Lung (tissue), 11 donors: ENCODE measurements at regions not wholly inside any gene's neighbourhood (a gene's known extent, or its start where the extent isn't known, plus 50 kb on each side); places are given as distances from the start of the nearest gene placed in this dataset.

Source experiments
- ATAC-seq: fragments of 200-7000 bp; cut with Tn5 transposase; one replicate; pipeline ENCODE4 v1.9.1; 2020; ENCODE audit warnings: moderate number of reproducible peaks; ENCODE audit not compliant: insufficient read depth, low FRiP score
- DNase-seq, 3 donors: peaks; one replicate each; pipeline ENCODE4 v3.0.0-alpha.2; 2013 to 2017
- H3K27ac ChIP-seq, 2 donors: one replicate each; pipeline ENCODE4 v1.5.1; 2013; ENCODE audit warnings: mild to moderate bottlenecking in 2 of 2, moderate library complexity in 2 of 2, control low read depth in 1 of 2, inconsistent platforms in 1 of 2, low read depth in 1 of 2, low read length in 1 of 2
- H3K27me3 ChIP-seq, 3 donors: one replicate each; pipeline ENCODE4 v1.5.1; 2013; ENCODE audit warnings: low read length in 2 of 3; ENCODE audit not compliant: control insufficient read depth in 3 of 3, insufficient read depth in 3 of 3
- H3K36me3 ChIP-seq, 4 donors: one replicate each; pipeline ENCODE4 v1.5.1; 2013; ENCODE audit warnings: low read length in 4 of 4, mild to moderate bottlenecking in 1 of 4, moderate library complexity in 1 of 4; ENCODE audit not compliant: control insufficient read depth in 4 of 4, insufficient read depth in 4 of 4
- H3K4me1 ChIP-seq, 5 donors: one replicate each; pipeline ENCODE4 v1.5.1; 2013; ENCODE audit warnings: low read length in 5 of 5, mild to moderate bottlenecking in 2 of 5, moderate library complexity in 1 of 5; ENCODE audit not compliant: control insufficient read depth in 5 of 5, insufficient read depth in 5 of 5
- H3K4me3 ChIP-seq: one replicate; pipeline ENCODE4 v1.5.1; 2013; ENCODE audit warnings: mild to moderate bottlenecking, control low read depth, moderate library complexity
- H3K9ac ChIP-seq, 2 donors: one replicate each; pipeline ENCODE4 v1.5.1; 2013; ENCODE audit warnings: low read length in 2 of 2, control low read depth in 1 of 2; ENCODE audit not compliant: insufficient read depth in 1 of 2
- H3K9me3 ChIP-seq, 4 donors: one replicate each; pipeline ENCODE4 v1.5.1; 2013; ENCODE audit warnings: low read length in 3 of 4, mild to moderate bottlenecking in 1 of 4, moderate library complexity in 1 of 4; ENCODE audit not compliant: control insufficient read depth in 4 of 4, insufficient read depth in 3 of 4
- CTCF ChIP-seq: IDR thresholded peaks from 2 replicates; pipeline ENCODE4 v1.5.1; 2012; ENCODE audit warnings: mild to moderate bottlenecking; ENCODE audit errors: control extremely low read depth, extremely low read depth
- WGBS, 2 donors: extraction: QIAGEN DNeasy Blood & Tissue Kit; methylation state at CpG; one replicate each; pipeline ENCODE4 v1.1.7; 2013; 5-methylcytosine and 5-hydroxymethylcytosine counted together
- donor health status: control.
- donor health status: control.
- donor health status: Bipolar disorder and iron deficiency.
- donor health status: healthy.
- donor health status: DM: yes; HTN: yes; CAD: no.

- Histone ChIP-seq H3K27me3 (no peaks in the 10 kb centered on the region), H3K9me3 (no peaks in the 10 kb centered on the region), H3K9ac (no peak overlapping the region), H3K4me3 (no peak overlapping the region), H3K4me1 (peaks cover 0 to 9% (median 0%) of the 10 kb centered on the region in 5 donors), H3K36me3 (no peaks in the 10 kb centered on the region), H3K27ac (no peak overlapping the region)
- no peak for ATAC-seq
- peak in 2 of 3 donors; percentile 82 to 91 for DNase-seq
- TF ChIP-seq CTCF = no peak
- WGBS, 2 donors = 80 to 88% methylated on average over 1 of the region's 1 CpG
Measured at GRCh38 chr3:22660606-22661005, 542.5 kb upstream of the UBE2E2 start.

- Histone ChIP-seq H3K4me1 (peaks cover 0 to 9% (median 0%) of the 10 kb centered on the region in 5 donors), H3K36me3 (no peaks in the 10 kb centered on the region), H3K9me3 (no peaks in the 10 kb centered on the region), H3K27me3 (no peaks in the 10 kb centered on the region), H3K4me3 (no peak overlapping the region), H3K27ac (no peak overlapping the region), H3K9ac (no peak overlapping the region)
- peak; percentile 54 to 91 (median 86) for DNase-seq
- WGBS, 2 donors = 81 to 86% methylated on average over 2 of the region's 2 CpGs
- TF ChIP-seq CTCF = no peak
- no peak for ATAC-seq
Measured at GRCh38 chr3:22661121-22661700, 541.9 kb upstream of the UBE2E2 start.

- no peak overlapping the region for H3K9ac ChIP-seq
- H3K9me3 ChIP-seq = no peaks in the 10 kb centered on the region
- H3K27me3 ChIP-seq = no peaks in the 10 kb centered on the region
- 72% methylated on average over 2 of the region's 2 CpGs for WGBS, 2 donors
- DNase-seq (no peak), ATAC-seq (no peak)
- H3K36me3 ChIP-seq = no peaks in the 10 kb centered on the region
- H3K4me3 ChIP-seq = no peak overlapping the region
- TF ChIP-seq CTCF = no peak
- peaks cover 0 to 3% (median 0%) of the 10 kb centered on the region in 5 donors for H3K4me1 ChIP-seq
- no peak overlapping the region for H3K27ac ChIP-seq
Measured at GRCh38 chr3:22665528-22665927, 537.6 kb upstream of the UBE2E2 start.

DNA sequence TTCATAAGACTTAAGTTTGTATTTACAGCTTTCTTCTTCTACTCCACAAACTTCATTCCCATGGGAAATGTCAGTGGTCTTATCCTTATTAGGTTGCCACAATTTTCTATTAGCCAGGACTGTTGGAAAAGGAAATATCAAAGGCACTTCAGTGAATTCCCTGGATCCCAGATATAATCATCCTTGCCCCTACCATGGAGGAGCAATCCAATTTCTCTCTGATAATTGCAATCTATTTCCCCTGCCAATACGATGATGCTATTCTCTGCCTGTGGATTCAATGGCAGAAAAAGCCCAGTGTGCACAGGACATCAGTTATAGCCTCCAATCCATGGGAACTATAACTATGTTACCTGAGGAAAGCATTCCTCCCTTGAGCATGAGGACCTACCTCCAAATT lies 536.4 kb upstream of the UBE2E2 start:
- WGBS, 2 donors = 87 to 95% methylated on average over 1 of the region's 1 CpG
- ATAC-seq (no peak), DNase-seq (no peak)
- TF ChIP-seq CTCF = no peak
- H3K9ac ChIP-seq = no peak overlapping the region
- no peaks in the 10 kb centered on the region for H3K27me3 ChIP-seq
- H3K9me3 ChIP-seq = no peaks in the 10 kb centered on the region
- no peak overlapping the region for H3K27ac ChIP-seq
- H3K4me3 ChIP-seq = no peak overlapping the region
- no peaks in the 10 kb centered on the region for H3K4me1 ChIP-seq
- no peaks in the 10 kb centered on the region for H3K36me3 ChIP-seq
